GM19463 (cell line): ENCODE measurements at regions not wholly inside any gene's neighbourhood (a gene's known extent, or its start where the extent isn't known, plus 50 kb on each side); places are given as distances from the start of the nearest gene placed in this dataset.

Source experiments
- ATAC-seq: cut with Tn5 transposase; IDR thresholded peaks from one replicate; pipeline ENCODE4 v1.9.1; 2021; ENCODE audit warnings: mild to moderate bottlenecking, moderate library complexity; ENCODE audit not compliant: unreplicated experiment

- no peak for ATAC-seq
Measured at GRCh38 chr2:60106836-60107529, 446.5 kb downstream of the BCL11A start.

GRCh38 chr2:60105906-60106305, 447.5 kb downstream of the BCL11A start:
- ATAC-seq: no peak

- no peak for ATAC-seq
Measured at GRCh38 chr2:60104514-60105505, 448.6 kb downstream of the BCL11A start.

GRCh38 chr2:60100034-60100433, 453.4 kb downstream of the BCL11A start:
- no peak for ATAC-seq

GRCh38 chr2:60098996-60099395, 454.5 kb downstream of the BCL11A start:
- ATAC-seq: no peak

GRCh38 chr2:60097298-60097697, 456.2 kb downstream of the BCL11A start:
- no peak for ATAC-seq

GRCh38 chr2:60096556-60096955, 456.9 kb downstream of the BCL11A start:
- ATAC-seq: no peak

- ATAC-seq: no peak
Measured at GRCh38 chr2:60095903-60096302, 457.6 kb downstream of the BCL11A start.

- ATAC-seq: no peak
Measured at GRCh38 chr2:60095202-60095815, 458.1 kb downstream of the BCL11A start.

- no peak for ATAC-seq
Measured at GRCh38 chr2:60094450-60094929, 459.0 kb downstream of the BCL11A start.

- ATAC-seq: no peak
Measured at GRCh38 chr2:60092781-60093180, 460.7 kb downstream of the BCL11A start.

GRCh38 chr2:60091894-60092293, 461.6 kb downstream of the BCL11A start:
- no peak for ATAC-seq

GRCh38 chr2:60091266-60091665, 462.2 kb downstream of the BCL11A start:
- ATAC-seq: no peak

GRCh38 chr2:60079562-60079961, 473.9 kb downstream of the BCL11A start:
- no peak for ATAC-seq

GRCh38 chr2:60075048-60075447, 478.4 kb downstream of the BCL11A start:
- ATAC-seq: no peak

GRCh38 chr2:60073201-60073600, 480.3 kb downstream of the BCL11A start:
- no peak for ATAC-seq

- no peak for ATAC-seq
Measured at GRCh38 chr2:60072609-60073008, 480.8 kb downstream of the BCL11A start.

GRCh38 chr2:60071490-60071831, 482.0 kb downstream of the BCL11A start:
- no peak for ATAC-seq

- no peak for ATAC-seq
Measured at GRCh38 chr2:60070736-60071489, 482.5 kb downstream of the BCL11A start.

- no peak for ATAC-seq
Measured at GRCh38 chr2:60070196-60070595, 483.3 kb downstream of the BCL11A start.

- no peak for ATAC-seq
Measured at GRCh38 chr2:60068755-60069154, 484.7 kb downstream of the BCL11A start.
